ENCODE measurements at regions not wholly inside any gene's neighbourhood (a gene's known extent, or its start where the extent isn't known, plus 50 kb on each side); places are given as distances from the start of the nearest gene placed in this dataset.

DNA sequence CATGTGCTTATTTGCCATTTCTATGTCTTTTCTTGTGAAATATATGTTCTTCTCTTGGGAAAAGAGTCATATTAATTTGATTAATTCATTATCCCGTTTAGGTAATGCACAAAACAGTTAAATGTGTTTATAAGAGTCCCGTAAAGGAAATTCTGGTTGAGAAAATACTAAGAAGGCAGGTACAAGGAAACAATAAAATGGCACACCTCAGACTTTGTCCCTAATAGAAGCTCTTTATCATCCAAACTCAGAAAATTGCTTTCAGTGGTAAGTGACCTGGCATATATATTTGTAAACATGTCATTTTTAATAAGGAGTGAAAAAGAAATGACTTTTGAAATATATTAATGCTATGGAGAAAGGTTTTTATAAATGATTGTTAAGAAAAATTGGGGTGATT is 540.5 kb upstream of the CITED2 start:
- Histone ChIP-seq H3K27ac (ENCODE audit: low read depth, low read length) (no peak overlapping the region), H3K9ac (ENCODE audit: low read length in 5 of 5) (no peak overlapping the region), H3K9me3 (ENCODE audit: control insufficient read depth in 5 of 5, low read length in 5 of 5) (no peaks in the 10 kb centered on the region), H3K4me1 (ENCODE audit: control insufficient read depth in 5 of 5, insufficient read depth in 5 of 5, low read length in 5 of 5) (peaks cover 0 to 7% (median 0%) of the 10 kb centered on the region in 5 donors), H3K27me3 (ENCODE audit: control insufficient read depth in 5 of 5, insufficient read depth in 4 of 5, low read length in 5 of 5) (no peaks in the 10 kb centered on the region), H3K4me3 (ENCODE audit: low read depth in 1 of 5, low read length in 5 of 5) (no peak overlapping the region), H3K36me3 (ENCODE audit: control insufficient read depth in 5 of 5, insufficient read depth in 5 of 5, low read length in 5 of 5) (no peaks in the 10 kb centered on the region)

DNA sequence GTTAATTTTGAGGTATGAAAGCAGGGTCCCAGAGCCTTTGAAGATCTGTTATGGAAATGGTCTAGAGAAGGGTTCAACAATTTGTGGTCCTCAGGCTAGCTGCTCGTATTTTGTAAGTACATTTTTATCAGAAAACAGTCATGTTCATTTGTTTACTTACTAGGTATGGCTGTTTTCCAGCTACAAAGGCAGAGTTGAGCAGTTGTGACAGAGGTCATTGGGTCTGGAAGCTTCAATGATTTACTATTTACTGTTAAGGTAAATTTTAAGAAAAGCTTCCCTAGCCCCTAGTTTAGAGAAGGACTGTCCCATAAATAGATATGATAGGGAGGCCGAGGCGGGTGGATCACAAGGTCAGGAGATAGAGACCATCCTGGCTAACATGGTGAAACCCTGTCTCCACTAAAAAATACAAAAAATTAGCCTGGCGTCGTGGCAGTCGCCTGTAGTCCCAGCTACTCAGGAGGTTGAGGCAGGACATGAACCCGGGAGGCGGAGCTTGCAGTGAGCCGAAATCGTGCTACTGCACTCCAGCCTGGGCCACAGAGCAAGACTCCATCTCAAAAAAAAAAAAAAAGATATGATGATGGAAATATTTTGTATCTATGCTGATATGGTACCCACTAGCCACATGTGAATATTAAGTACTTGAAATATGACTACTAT is 538.4 kb upstream of the CITED2 start:
- H3K9me3 ChIP-seq (ENCODE audit: control insufficient read depth in 5 of 5, low read length in 5 of 5) = no peaks in the 10 kb centered on the region
- H3K4me3 ChIP-seq (ENCODE audit: low read depth in 1 of 5, low read length in 5 of 5) = no peak overlapping the region
- H3K4me1 ChIP-seq (ENCODE audit: control insufficient read depth in 5 of 5, insufficient read depth in 5 of 5, low read length in 5 of 5) = peaks cover 0 to 7% (median 0%) of the 10 kb centered on the region in 5 donors
- H3K9ac ChIP-seq (ENCODE audit: low read length in 5 of 5) = no peak overlapping the region
- no peak overlapping the region for H3K27ac ChIP-seq (ENCODE audit: low read depth, low read length)
- no peaks in the 10 kb centered on the region for H3K36me3 ChIP-seq (ENCODE audit: control insufficient read depth in 5 of 5, insufficient read depth in 5 of 5, low read length in 5 of 5)
- H3K27me3 ChIP-seq (ENCODE audit: control insufficient read depth in 5 of 5, insufficient read depth in 4 of 5, low read length in 5 of 5) = no peaks in the 10 kb centered on the region

DNA sequence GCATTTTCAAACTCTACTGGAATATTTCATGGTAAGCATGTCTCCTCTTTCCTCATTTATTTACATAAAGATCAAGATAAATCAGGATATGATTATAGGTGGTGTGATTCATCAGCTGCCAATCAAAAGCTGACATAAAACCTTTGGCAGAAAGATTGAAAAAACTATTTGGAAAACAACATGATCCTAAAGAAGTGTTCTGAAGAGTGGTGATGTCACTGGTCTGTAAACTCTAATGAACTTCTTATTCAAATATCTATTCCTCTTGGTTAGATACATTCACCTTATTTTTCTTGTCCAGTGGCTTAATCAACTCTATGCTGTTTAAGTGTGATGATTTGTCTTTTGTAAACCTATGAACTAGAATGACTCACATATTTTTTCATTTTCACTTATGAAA is 535.5 kb upstream of the CITED2 start:
- Histone ChIP-seq H3K4me1 (ENCODE audit: control insufficient read depth in 5 of 5, insufficient read depth in 5 of 5, low read length in 5 of 5) (peaks cover 0 to 18% (median 3%) of the 10 kb centered on the region in 5 donors), H3K27ac (ENCODE audit: low read depth, low read length) (no peak overlapping the region), H3K36me3 (ENCODE audit: control insufficient read depth in 5 of 5, insufficient read depth in 5 of 5, low read length in 5 of 5) (no peaks in the 10 kb centered on the region), H3K9me3 (ENCODE audit: control insufficient read depth in 5 of 5, low read length in 5 of 5) (no peaks in the 10 kb centered on the region), H3K9ac (ENCODE audit: low read length in 5 of 5) (no peak overlapping the region), H3K4me3 (ENCODE audit: low read depth in 1 of 5, low read length in 5 of 5) (no peak overlapping the region), H3K27me3 (ENCODE audit: control insufficient read depth in 5 of 5, insufficient read depth in 4 of 5, low read length in 5 of 5) (no peaks in the 10 kb centered on the region)

DNA sequence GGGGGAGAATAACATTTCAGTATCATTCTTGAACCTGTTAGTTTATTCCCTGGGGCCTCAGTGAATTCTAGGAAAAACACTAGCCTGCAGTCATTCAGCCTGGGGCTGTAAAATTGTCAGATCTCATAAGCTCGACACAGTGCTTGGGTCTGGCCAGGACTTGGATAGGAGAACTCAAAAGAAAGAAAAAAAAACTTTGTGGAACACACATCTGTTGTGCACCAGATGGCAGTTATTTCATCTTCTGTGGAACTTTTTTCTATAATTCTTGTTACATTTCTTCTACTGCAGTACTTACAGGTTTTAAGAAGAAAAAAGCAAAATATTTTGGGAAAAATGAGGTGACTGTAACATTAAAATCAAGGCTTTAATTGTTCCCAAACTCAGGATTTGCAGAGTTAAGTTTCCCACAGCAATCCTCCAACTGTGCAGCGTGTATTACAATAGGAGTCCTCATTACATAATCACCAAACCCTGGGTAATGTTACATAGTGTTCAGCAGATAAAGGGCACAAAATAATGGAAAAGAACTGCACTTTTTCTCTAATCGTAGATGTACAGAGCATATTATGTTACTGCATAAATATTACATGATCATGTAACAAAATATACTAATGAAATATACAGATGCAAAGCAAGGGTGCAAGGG is 531.1 kb upstream of the CITED2 start:
- H3K27me3 ChIP-seq (ENCODE audit: control insufficient read depth in 5 of 5, insufficient read depth in 4 of 5, low read length in 5 of 5) = no peaks in the 10 kb centered on the region
- H3K4me3 ChIP-seq (ENCODE audit: low read depth in 1 of 5, low read length in 5 of 5) = no peak overlapping the region
- no peak overlapping the region for H3K9ac ChIP-seq (ENCODE audit: low read length in 5 of 5)
- no peak overlapping the region for H3K27ac ChIP-seq (ENCODE audit: low read depth, low read length)
- H3K9me3 ChIP-seq (ENCODE audit: control insufficient read depth in 5 of 5, low read length in 5 of 5) = no peaks in the 10 kb centered on the region
- no peaks in the 10 kb centered on the region for H3K36me3 ChIP-seq (ENCODE audit: control insufficient read depth in 5 of 5, insufficient read depth in 5 of 5, low read length in 5 of 5)
- peaks cover 0 to 19% (median 10%) of the 10 kb centered on the region in 5 donors for H3K4me1 ChIP-seq (ENCODE audit: control insufficient read depth in 5 of 5, insufficient read depth in 5 of 5, low read length in 5 of 5)

- no peak overlapping the region for H3K4me3 ChIP-seq (ENCODE audit: low read depth in 1 of 5, low read length in 5 of 5)
- peaks cover 0 to 19% (median 10%) of the 10 kb centered on the region in 5 donors for H3K4me1 ChIP-seq (ENCODE audit: control insufficient read depth in 5 of 5, insufficient read depth in 5 of 5, low read length in 5 of 5)
- H3K27ac ChIP-seq (ENCODE audit: low read depth, low read length) = no peak overlapping the region
- no peaks in the 10 kb centered on the region for H3K27me3 ChIP-seq (ENCODE audit: control insufficient read depth in 5 of 5, insufficient read depth in 4 of 5, low read length in 5 of 5)
- H3K36me3 ChIP-seq (ENCODE audit: control insufficient read depth in 5 of 5, insufficient read depth in 5 of 5, low read length in 5 of 5) = no peaks in the 10 kb centered on the region
- H3K9ac ChIP-seq (ENCODE audit: low read length in 5 of 5) = no peak overlapping the region
- no peaks in the 10 kb centered on the region for H3K9me3 ChIP-seq (ENCODE audit: control insufficient read depth in 5 of 5, low read length in 5 of 5)
These were observed 530.1 kb upstream of the CITED2 start for GRCh38 chr6:139904568-139904967.

DNA sequence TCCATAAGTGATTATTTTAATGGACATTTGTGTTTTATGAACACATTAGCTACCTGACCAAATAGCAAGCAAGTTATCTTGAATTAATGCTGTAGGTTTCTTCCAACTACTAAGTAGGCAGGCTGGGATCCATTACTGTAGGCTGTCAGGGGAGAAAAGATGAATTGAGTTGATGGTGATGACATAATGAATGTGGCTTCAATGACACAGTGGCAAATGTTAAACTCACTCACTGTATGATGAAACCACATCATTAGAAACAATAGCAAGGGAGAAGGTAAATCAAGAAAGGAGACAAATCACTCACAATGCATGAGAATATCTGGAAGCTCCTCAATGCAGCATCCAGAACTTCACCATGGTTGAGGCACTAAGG is 529.7 kb upstream of the CITED2 start:
- H3K4me1 ChIP-seq (ENCODE audit: control insufficient read depth in 5 of 5, insufficient read depth in 5 of 5, low read length in 5 of 5) = peaks cover 0 to 19% (median 10%) of the 10 kb centered on the region in 5 donors
- no peak overlapping the region for H3K4me3 ChIP-seq (ENCODE audit: low read depth in 1 of 5, low read length in 5 of 5)
- H3K9me3 ChIP-seq (ENCODE audit: control insufficient read depth in 5 of 5, low read length in 5 of 5) = no peaks in the 10 kb centered on the region
- H3K9ac ChIP-seq (ENCODE audit: low read length in 5 of 5) = no peak overlapping the region
- no peaks in the 10 kb centered on the region for H3K36me3 ChIP-seq (ENCODE audit: control insufficient read depth in 5 of 5, insufficient read depth in 5 of 5, low read length in 5 of 5)
- no peak overlapping the region for H3K27ac ChIP-seq (ENCODE audit: low read depth, low read length)
- no peaks in the 10 kb centered on the region for H3K27me3 ChIP-seq (ENCODE audit: control insufficient read depth in 5 of 5, insufficient read depth in 4 of 5, low read length in 5 of 5)

- Histone ChIP-seq H3K9me3 (ENCODE audit: control insufficient read depth in 5 of 5, low read length in 5 of 5) (no peaks in the 10 kb centered on the region), H3K4me3 (ENCODE audit: low read depth in 1 of 5, low read length in 5 of 5) (no peak overlapping the region), H3K27ac (ENCODE audit: low read depth, low read length) (no peak overlapping the region), H3K4me1 (ENCODE audit: control insufficient read depth in 5 of 5, insufficient read depth in 5 of 5, low read length in 5 of 5) (peaks cover 0 to 19% (median 10%) of the 10 kb centered on the region in 5 donors), H3K36me3 (ENCODE audit: control insufficient read depth in 5 of 5, insufficient read depth in 5 of 5, low read length in 5 of 5) (no peaks in the 10 kb centered on the region), H3K9ac (ENCODE audit: low read length in 5 of 5) (no peak overlapping the region), H3K27me3 (ENCODE audit: control insufficient read depth in 5 of 5, insufficient read depth in 4 of 5, low read length in 5 of 5) (no peaks in the 10 kb centered on the region)
These were observed 529.1 kb upstream of the CITED2 start for GRCh38 chr6:139903411-139904157.

DNA sequence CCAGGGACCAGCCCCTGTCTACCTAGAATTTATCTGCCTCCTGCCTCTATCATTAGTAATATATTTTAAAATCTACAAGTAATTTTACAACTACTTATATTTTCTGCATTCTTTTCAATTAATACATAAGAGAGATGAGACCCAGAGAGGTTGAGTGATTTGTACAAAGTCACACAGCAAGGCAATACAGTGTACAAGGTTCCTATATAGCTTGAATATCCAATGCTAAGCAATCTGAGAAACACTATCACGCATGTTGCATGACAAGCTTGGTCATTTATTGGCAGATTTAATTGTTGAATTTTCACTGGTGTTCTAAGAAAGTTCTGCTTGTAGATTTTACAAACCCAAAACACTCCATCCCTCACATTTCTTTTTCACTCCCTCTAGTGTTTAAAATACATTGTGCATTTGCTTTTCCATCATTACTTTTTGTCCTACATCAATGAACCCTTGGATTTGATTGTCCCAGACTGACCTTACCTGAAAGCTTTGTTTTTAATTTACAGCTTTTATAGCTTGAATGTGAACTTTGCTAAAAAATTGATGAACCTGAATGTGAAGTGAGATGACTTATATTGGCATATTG is 520.9 kb upstream of the CITED2 start:
- no peaks in the 10 kb centered on the region for H3K9me3 ChIP-seq (ENCODE audit: control insufficient read depth in 5 of 5, low read length in 5 of 5)
- H3K9ac ChIP-seq (ENCODE audit: low read length in 5 of 5) = no peak overlapping the region
- H3K4me3 ChIP-seq (ENCODE audit: low read depth in 1 of 5, low read length in 5 of 5) = no peak overlapping the region
- H3K4me1 ChIP-seq (ENCODE audit: control insufficient read depth in 5 of 5, insufficient read depth in 5 of 5, low read length in 5 of 5) = no peaks in the 10 kb centered on the region
- H3K27ac ChIP-seq (ENCODE audit: low read depth, low read length) = no peak overlapping the region
- no peaks in the 10 kb centered on the region for H3K27me3 ChIP-seq (ENCODE audit: control insufficient read depth in 5 of 5, insufficient read depth in 4 of 5, low read length in 5 of 5)
- H3K36me3 ChIP-seq (ENCODE audit: control insufficient read depth in 5 of 5, insufficient read depth in 5 of 5, low read length in 5 of 5) = no peaks in the 10 kb centered on the region

- Histone ChIP-seq H3K4me3 (ENCODE audit: low read depth in 1 of 5, low read length in 5 of 5) (no peak overlapping the region), H3K9me3 (ENCODE audit: control insufficient read depth in 5 of 5, low read length in 5 of 5) (no peaks in the 10 kb centered on the region), H3K27me3 (ENCODE audit: control insufficient read depth in 5 of 5, insufficient read depth in 4 of 5, low read length in 5 of 5) (no peaks in the 10 kb centered on the region), H3K36me3 (ENCODE audit: control insufficient read depth in 5 of 5, insufficient read depth in 5 of 5, low read length in 5 of 5) (no peaks in the 10 kb centered on the region), H3K27ac (ENCODE audit: low read depth, low read length) (no peak overlapping the region), H3K9ac (ENCODE audit: low read length in 5 of 5) (no peak overlapping the region), H3K4me1 (ENCODE audit: control insufficient read depth in 5 of 5, insufficient read depth in 5 of 5, low read length in 5 of 5) (no peaks in the 10 kb centered on the region)
These were observed 519.8 kb upstream of the CITED2 start for GRCh38 chr6:139894271-139894670.

DNA sequence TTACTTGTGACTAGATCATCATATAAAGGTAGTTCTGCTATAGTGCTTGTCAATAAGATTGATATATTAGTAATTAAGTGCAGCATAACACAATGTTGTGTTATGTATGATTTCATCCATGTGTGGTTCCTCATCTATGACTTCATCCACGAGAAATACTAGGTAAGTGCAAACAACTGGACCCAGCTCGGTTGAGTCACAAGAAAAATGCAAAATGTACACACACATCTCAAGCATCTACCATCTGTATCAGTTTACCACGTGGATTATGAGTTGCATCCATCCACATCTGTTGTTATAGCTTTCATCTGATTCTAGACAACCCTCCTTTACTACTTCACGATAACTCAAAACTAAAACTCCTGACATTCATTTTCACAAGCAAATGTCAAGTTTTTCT is 517.0 kb upstream of the CITED2 start:
- Histone ChIP-seq H3K4me3 (ENCODE audit: low read depth in 1 of 5, low read length in 5 of 5) (no peak overlapping the region), H3K27ac (ENCODE audit: low read depth, low read length) (no peak overlapping the region), H3K9ac (ENCODE audit: low read length in 5 of 5) (no peak overlapping the region), H3K36me3 (ENCODE audit: control insufficient read depth in 5 of 5, insufficient read depth in 5 of 5, low read length in 5 of 5) (no peaks in the 10 kb centered on the region), H3K9me3 (ENCODE audit: control insufficient read depth in 5 of 5, low read length in 5 of 5) (no peaks in the 10 kb centered on the region), H3K27me3 (ENCODE audit: control insufficient read depth in 5 of 5, insufficient read depth in 4 of 5, low read length in 5 of 5) (no peaks in the 10 kb centered on the region), H3K4me1 (ENCODE audit: control insufficient read depth in 5 of 5, insufficient read depth in 5 of 5, low read length in 5 of 5) (no peaks in the 10 kb centered on the region)
